Left ventricle myocardium inferior (tissue), 1 donor: ENCODE measurements at regions not wholly inside any gene's neighbourhood (a gene's known extent, or its start where the extent isn't known, plus 50 kb on each side); places are given as distances from the start of the nearest gene placed in this dataset.

Experiments used
- DNase-seq: peaks from one replicate; pipeline ENCODE4 v3.0.0-alpha.2; 2020
- H3K27ac ChIP-seq: fragments of 200-600 bp; replicated peaks from 2 replicates; pipeline ENCODE4 v1.8.0; 2021
- H3K27me3 ChIP-seq: fragments of 200-600 bp; 2 replicates; pipeline ENCODE4 v1.8.0; 2021; ENCODE audit warnings: low read depth
- H3K36me3 ChIP-seq: fragments of 200-600 bp; 2 replicates; pipeline ENCODE4 v1.8.0; 2021
- H3K4me1 ChIP-seq: fragments of 200-600 bp; 2 replicates; pipeline ENCODE4 v1.8.0; 2021
- H3K4me3 ChIP-seq: fragments of 200-600 bp; 2 replicates; pipeline ENCODE4 v1.8.0; 2021; ENCODE audit warnings: mild to moderate bottlenecking, moderate library complexity
- H3K9me3 ChIP-seq: fragments of 200-600 bp; replicated peaks from 2 replicates; pipeline ENCODE4 v1.8.0; 2021
- CTCF ChIP-seq: fragments of 200-600 bp; IDR thresholded peaks from 2 replicates; pipeline ENCODE4 v1.8.0; 2021; ENCODE audit warnings: antibody characterized with exemption, mild to moderate bottlenecking, borderline replicate concordance
- intact Hi-C: fragments of 100-400 bp; cut with micrococcal nuclease; formaldehyde crosslinking; loops from one replicate; pipeline ENCODE4 v1.11.0; 2022
- donor health status: DM: no; HTN: yes; CAD: no; lungs with severe emphysema.

- no peak for TF ChIP-seq CTCF
- no peaks in the 10 kb centered on the region for H3K36me3 ChIP-seq
Observed at GRCh38 chr12:118855858-118856257, 125.5 kb upstream of the SRRM4 start.

DNA sequence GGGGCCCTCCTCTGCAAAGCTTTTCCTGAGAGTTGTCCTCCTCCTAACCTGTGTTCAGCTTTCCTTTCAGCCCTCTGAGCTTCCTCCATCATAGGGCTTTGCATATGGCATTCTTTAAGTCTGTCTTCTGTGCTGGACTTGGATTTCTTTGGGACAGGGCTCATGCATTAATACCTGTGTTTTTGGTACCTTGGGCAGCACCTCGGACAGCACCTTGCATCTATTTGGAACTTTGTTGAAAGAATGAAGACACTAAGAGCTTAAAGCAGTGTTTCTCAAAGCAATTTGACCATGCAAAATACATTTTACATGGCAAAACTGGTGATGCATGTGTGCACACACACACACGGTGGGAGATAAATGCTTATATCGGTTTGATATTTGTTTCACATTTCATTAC is 115.0 kb upstream of the SRRM4 start:
- Histone ChIP-seq H3K4me3 (no peak overlapping the region), H3K36me3 (no peaks in the 10 kb centered on the region)
- no peak for TF ChIP-seq CTCF

More at GRCh38 chr12:118855858-118856257, 125.5 kb upstream of the SRRM4 start:
- H3K27ac ChIP-seq, result no peak overlapping the region
- DNase-seq, result no peak
- no peak overlapping the region for H3K4me3 ChIP-seq
- intact Hi-C loops, result no loop called here
- no peaks in the 10 kb centered on the region for H3K4me1 ChIP-seq
- peaks cover 68% of the 10 kb centered on the region for H3K27me3 ChIP-seq
- H3K9me3 ChIP-seq, result no peaks in the 10 kb centered on the region

GRCh38 chr12:118870551-118870950 is 110.8 kb upstream of the SRRM4 start:
- Histone ChIP-seq H3K36me3 (no peaks in the 10 kb centered on the region), H3K4me1 (no peaks in the 10 kb centered on the region), H3K4me3 (no peak overlapping the region), H3K27me3 (peaks cover 74% of the 10 kb centered on the region), H3K9me3 (no peaks in the 10 kb centered on the region), H3K27ac (no peak overlapping the region)
- DNase-seq, result no peak
- intact Hi-C loops, result no loop called here
- no peak for TF ChIP-seq CTCF

More for the DNA sequence above, 115.0 kb upstream of the SRRM4 start:
- H3K4me1 ChIP-seq, result no peaks in the 10 kb centered on the region
- intact Hi-C loops, result no loop called here
- no peak overlapping the region for H3K27ac ChIP-seq
- H3K27me3 ChIP-seq, result peaks cover 75% of the 10 kb centered on the region
- no peaks in the 10 kb centered on the region for H3K9me3 ChIP-seq
- no peak for DNase-seq

- no peak for TF ChIP-seq CTCF
- no peaks in the 10 kb centered on the region for H3K4me1 ChIP-seq
- DNase-seq, result no peak
- no peaks in the 10 kb centered on the region for H3K36me3 ChIP-seq
- no peak overlapping the region for H3K27ac ChIP-seq
- intact Hi-C loops, result no loop called here
- peaks cover 67% of the 10 kb centered on the region for H3K27me3 ChIP-seq
- H3K4me3 ChIP-seq, result no peak overlapping the region
- H3K9me3 ChIP-seq, result no peaks in the 10 kb centered on the region
Observed at GRCh38 chr12:118874698-118875548, 106.4 kb upstream of the SRRM4 start.

DNA sequence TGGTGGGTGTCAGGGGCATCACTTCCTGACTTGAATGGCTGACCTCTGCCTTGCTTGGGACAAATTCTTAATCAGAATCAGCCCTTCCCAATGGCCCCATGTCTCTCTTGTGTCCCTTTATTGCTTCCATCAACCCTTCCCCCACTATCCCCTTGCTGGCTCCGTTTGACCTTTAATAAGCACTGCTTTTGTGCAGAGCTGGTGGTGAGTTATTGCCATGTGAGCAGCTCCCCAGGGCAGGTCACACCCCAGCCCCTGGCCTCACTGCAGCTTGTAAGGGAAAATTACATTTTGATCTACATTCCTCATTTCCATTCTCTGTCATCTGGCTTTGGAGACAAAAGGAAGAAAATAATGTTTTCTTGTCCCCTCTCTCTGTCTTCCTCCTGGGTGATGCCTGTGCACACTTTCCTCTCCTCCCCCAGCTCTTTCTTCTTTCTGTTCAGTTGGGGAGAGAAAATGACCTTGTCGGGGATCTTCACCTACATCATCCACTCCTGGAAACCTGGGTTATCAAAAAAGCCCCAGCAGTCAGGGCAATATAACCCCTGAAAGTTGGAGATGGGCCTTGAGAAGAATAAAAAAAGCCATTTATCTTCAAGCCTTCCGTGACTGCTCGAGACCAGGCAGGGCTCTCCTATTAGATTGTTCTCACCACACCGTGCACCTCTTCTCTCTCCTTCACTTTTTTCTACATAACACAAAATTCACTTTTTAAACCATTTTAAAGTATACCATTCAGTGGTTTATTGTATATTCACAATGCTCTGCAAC is 100.4 kb upstream of the SRRM4 start:
- intact Hi-C loops, result no loop called here
- no peak overlapping the region for H3K27ac ChIP-seq
- H3K4me3 ChIP-seq, result no peak overlapping the region
- H3K36me3 ChIP-seq, result no peaks in the 10 kb centered on the region
- DNase-seq, result no peak
- H3K4me1 ChIP-seq, result no peaks in the 10 kb centered on the region
- H3K9me3 ChIP-seq, result no peaks in the 10 kb centered on the region
- H3K27me3 ChIP-seq, result peaks cover 57% of the 10 kb centered on the region
- TF ChIP-seq CTCF, result no peak
